ENCODE measurements at regions not wholly inside any gene's neighbourhood (a gene's known extent, or its start where the extent isn't known, plus 50 kb on each side); places are given as distances from the start of the nearest gene placed in this dataset.
"Not testable (repeated sequence)": the region's sequence is repeated elsewhere in the genome, so short reads cannot be mapped to it uniquely, and the experiment has no call there.

DNA sequence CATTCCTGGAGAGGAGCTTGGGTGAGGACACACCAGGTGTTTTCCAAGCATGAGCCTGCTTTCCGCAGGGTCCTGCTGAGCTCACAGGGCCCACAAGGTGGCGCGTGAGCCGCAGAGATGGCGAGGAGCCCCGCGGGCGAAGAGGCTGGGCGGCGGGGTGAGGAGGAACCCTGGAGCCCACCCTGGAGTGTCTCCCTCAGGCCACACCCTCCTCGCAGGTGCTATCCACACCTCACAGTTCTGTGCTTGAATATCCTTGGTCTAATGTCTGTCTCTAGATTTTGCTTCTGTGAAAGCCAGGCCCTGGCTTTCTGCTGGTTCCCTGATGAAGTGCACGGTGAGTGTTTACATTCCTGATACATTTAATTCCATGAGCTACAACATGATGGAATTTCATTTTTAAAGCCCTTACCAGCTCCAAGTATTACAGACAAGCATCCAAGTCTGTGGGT lies 433.6 kb downstream of the ACTR3B start:
- Histone ChIP-seq H3K9ac (ENCODE audit: insufficient read depth in 1 of 2, low read length in 2 of 2) (no peak overlapping the region), H3K27me3 (ENCODE audit: control insufficient read depth in 3 of 3, insufficient read depth in 3 of 3, low read length in 2 of 3) (no peaks in the 10 kb centered on the region), H3K36me3 (ENCODE audit: control insufficient read depth in 4 of 4, insufficient read depth in 4 of 4, low read length in 4 of 4) (no peaks in the 10 kb centered on the region), H3K9me3 (ENCODE audit: control insufficient read depth in 4 of 4, insufficient read depth in 3 of 4, low read length in 3 of 4) (no peaks in the 10 kb centered on the region), H3K4me1 (ENCODE audit: control insufficient read depth in 5 of 5, insufficient read depth in 5 of 5, low read length in 5 of 5) (peaks cover 0 to 3% (median 2%) of the 10 kb centered on the region in 5 donors), H3K4me3 (no peak overlapping the region), H3K27ac (ENCODE audit: low read depth in 1 of 2, low read length in 1 of 2) (no peak overlapping the region)
- peak; percentile 64 for ATAC-seq (ENCODE audit: insufficient read depth, low FRiP score)
- peak; percentile 3 for TF ChIP-seq CTCF (IDR thresholded peaks at IDR 0.05; ENCODE audit: control extremely low read depth, extremely low read depth)
- WGBS, 2 donors: 8 to 10% methylated on average over 9 to 12 of the region's 12 CpGs
- DNase-seq: peak; percentile 54 to 74 (median 56)

DNA sequence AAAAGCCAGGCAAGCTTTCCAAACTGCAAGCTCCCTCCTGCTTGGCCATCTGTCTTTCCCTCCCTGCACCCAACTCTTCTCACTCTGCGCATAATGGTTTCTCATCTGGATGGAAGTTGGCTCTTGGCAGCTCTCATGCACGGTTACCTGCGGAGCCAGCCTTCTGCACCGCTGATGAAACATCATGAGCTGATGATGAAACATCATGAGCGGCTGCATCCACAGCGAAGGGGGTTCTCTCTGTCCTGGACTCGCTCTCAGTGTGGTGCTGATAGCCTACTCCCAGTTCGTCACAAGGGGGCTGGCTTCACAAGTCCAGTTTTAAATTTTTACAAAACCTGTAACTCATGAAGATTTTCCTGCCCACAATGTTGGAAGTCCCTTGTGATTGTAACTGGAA lies 457.5 kb downstream of the ACTR3B start:
- H3K4me1 ChIP-seq (ENCODE audit: control insufficient read depth in 5 of 5, insufficient read depth in 5 of 5, low read length in 5 of 5): no peaks in the 10 kb centered on the region
- no peak for TF ChIP-seq CTCF (IDR thresholded peaks at IDR 0.05; ENCODE audit: control extremely low read depth, extremely low read depth)
- H3K27ac ChIP-seq (ENCODE audit: low read depth in 1 of 2, low read length in 1 of 2): no peak overlapping the region
- no peak for ATAC-seq (ENCODE audit: insufficient read depth, low FRiP score)
- no peak for DNase-seq
- H3K27me3 ChIP-seq (ENCODE audit: control insufficient read depth in 3 of 3, insufficient read depth in 3 of 3, low read length in 2 of 3): no peaks in the 10 kb centered on the region
- H3K9ac ChIP-seq (ENCODE audit: insufficient read depth in 1 of 2, low read length in 2 of 2): no peak overlapping the region
- no peaks in the 10 kb centered on the region for H3K36me3 ChIP-seq (ENCODE audit: control insufficient read depth in 4 of 4, insufficient read depth in 4 of 4, low read length in 4 of 4)
- peaks cover 0 to 7% (median 2%) of the 10 kb centered on the region in 4 donors for H3K9me3 ChIP-seq (ENCODE audit: control insufficient read depth in 4 of 4, insufficient read depth in 3 of 4, low read length in 3 of 4)
- 94% methylated on average over 8 of the region's 8 CpGs for WGBS, 2 donors
- H3K4me3 ChIP-seq: no peak overlapping the region

- ATAC-seq (ENCODE audit: insufficient read depth, low FRiP score) (no peak), DNase-seq (no peak)
- H3K9ac ChIP-seq (ENCODE audit: insufficient read depth in 1 of 2, low read length in 2 of 2): no peak overlapping the region
- H3K36me3 ChIP-seq (ENCODE audit: control insufficient read depth in 4 of 4, insufficient read depth in 4 of 4, low read length in 4 of 4): no peaks in the 10 kb centered on the region
- no peak overlapping the region for H3K27ac ChIP-seq (ENCODE audit: low read depth in 1 of 2, low read length in 1 of 2)
- no peaks in the 10 kb centered on the region for H3K4me1 ChIP-seq (ENCODE audit: control insufficient read depth in 5 of 5, insufficient read depth in 5 of 5, low read length in 5 of 5)
- no peak for TF ChIP-seq CTCF (IDR thresholded peaks at IDR 0.05; ENCODE audit: control extremely low read depth, extremely low read depth)
- no peak overlapping the region for H3K4me3 ChIP-seq
- H3K9me3 ChIP-seq (ENCODE audit: control insufficient read depth in 4 of 4, insufficient read depth in 3 of 4, low read length in 3 of 4): peaks cover 0 to 6% (median 0%) of the 10 kb centered on the region in 4 donors
- 73 to 81% methylated on average over 1 of the region's 1 CpG for WGBS, 2 donors
- H3K27me3 ChIP-seq (ENCODE audit: control insufficient read depth in 3 of 3, insufficient read depth in 3 of 3, low read length in 2 of 3): no peaks in the 10 kb centered on the region
Observed at GRCh38 chr7:153224890-153225289, 465.3 kb downstream of the ACTR3B start.

GRCh38 chr7:153245136-153245535 lies 485.6 kb downstream of the ACTR3B start:
- not testable (repeated sequence) for H3K27me3 ChIP-seq (ENCODE audit: control insufficient read depth in 3 of 3, insufficient read depth in 3 of 3, low read length in 2 of 3); DNase-seq; H3K9ac ChIP-seq (ENCODE audit: insufficient read depth in 1 of 2, low read length in 2 of 2); H3K36me3 ChIP-seq (ENCODE audit: control insufficient read depth in 4 of 4, insufficient read depth in 4 of 4, low read length in 4 of 4); H3K4me3 ChIP-seq; H3K4me1 ChIP-seq (ENCODE audit: control insufficient read depth in 5 of 5, insufficient read depth in 5 of 5, low read length in 5 of 5); ATAC-seq (ENCODE audit: insufficient read depth, low FRiP score); H3K9me3 ChIP-seq (ENCODE audit: control insufficient read depth in 4 of 4, insufficient read depth in 3 of 4, low read length in 3 of 4); H3K27ac ChIP-seq (ENCODE audit: low read depth in 1 of 2, low read length in 1 of 2)
- WGBS, 2 donors: 78 to 84% methylated on average over 7 of the region's 7 CpGs

All from lung (tissue), 11 donors.